ENCODE measurements at regions not wholly inside any gene's neighbourhood (a gene's known extent, or its start where the extent isn't known, plus 50 kb on each side); places are given as distances from the start of the nearest gene placed in this dataset.

DNA sequence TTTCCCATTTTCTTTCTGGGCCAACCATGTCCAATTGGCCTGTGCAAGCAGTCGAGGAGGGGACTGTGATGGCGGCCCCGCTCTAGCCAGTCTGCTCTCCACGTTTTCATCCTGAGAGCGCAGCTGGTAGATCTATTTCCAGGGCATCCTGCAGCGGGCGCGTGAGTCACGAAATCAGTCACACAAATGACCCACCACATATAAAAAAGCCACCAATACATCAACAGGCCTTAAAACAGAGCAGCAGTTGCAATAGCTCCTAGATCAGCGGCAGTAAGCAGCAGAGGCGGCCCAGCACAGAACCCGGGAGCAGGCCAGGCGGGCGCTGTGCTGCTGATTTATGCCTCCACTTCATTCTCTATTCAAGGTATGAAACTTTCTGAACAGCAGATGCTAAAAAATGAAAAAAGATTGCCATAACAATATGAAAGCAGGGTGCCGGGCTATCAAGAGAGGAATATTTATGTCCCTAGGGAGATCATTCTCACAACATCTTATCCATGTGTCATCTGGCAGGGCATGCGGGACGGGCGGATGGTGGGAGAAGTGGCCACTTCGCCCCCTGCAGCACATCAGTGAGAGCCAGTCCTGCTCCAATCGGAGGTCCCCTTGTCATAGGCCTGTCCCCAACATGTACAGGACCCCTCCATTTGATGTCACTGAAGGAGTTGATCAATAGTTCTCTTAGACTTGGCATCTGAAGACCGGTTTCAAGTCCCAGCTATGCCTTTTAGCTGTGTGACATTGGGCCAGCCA is 98.0 kb upstream of the GPR26 start:
- no peak overlapping the region for H3K4me3 Mint-ChIP-seq
- TF ChIP-seq, protein P1, sequence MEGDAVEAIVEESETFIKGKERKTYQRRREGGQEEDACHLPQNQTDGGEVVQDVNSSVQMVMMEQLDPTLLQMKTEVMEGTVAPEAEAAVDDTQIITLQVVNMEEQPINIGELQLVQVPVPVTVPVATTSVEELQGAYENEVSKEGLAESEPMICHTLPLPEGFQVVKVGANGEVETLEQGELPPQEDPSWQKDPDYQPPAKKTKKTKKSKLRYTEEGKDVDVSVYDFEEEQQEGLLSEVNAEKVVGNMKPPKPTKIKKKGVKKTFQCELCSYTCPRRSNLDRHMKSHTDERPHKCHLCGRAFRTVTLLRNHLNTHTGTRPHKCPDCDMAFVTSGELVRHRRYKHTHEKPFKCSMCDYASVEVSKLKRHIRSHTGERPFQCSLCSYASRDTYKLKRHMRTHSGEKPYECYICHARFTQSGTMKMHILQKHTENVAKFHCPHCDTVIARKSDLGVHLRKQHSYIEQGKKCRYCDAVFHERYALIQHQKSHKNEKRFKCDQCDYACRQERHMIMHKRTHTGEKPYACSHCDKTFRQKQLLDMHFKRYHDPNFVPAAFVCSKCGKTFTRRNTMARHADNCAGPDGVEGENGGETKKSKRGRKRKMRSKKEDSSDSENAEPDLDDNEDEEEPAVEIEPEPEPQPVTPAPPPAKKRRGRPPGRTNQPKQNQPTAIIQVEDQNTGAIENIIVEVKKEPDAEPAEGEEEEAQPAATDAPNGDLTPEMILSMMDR (conservative IDR thresholded peaks at IDR 0.05): no peak
- H2BK120ac ChIP-seq (ENCODE audit: low read depth, low read length, poor library complexity, severe bottlenecking): no peak overlapping the region
- H3K27ac ChIP-seq (ENCODE audit: insufficient read length, low read depth, low read length): no peak overlapping the region
- H3K79me1 ChIP-seq (ENCODE audit: insufficient read depth, low read depth, low read length, poor library complexity, severe bottlenecking): no peaks in the 10 kb centered on the region
- H3T11ph ChIP-seq (ENCODE audit: low read length): no peak overlapping the region
- H4K8ac ChIP-seq (replicated peaks; ENCODE audit: insufficient read length, low read depth, low read length): no peak overlapping the region
- no peak overlapping the region for H4K91ac ChIP-seq (ENCODE audit: insufficient read length, low read depth, low read length)
- DNase-seq: peak; percentile 13
- no peak overlapping the region for H2BK12ac ChIP-seq (ENCODE audit: insufficient read length, low read depth, low read length)
- peaks cover 2% of the 10 kb centered on the region; the same call in 1 of the 2 replicates for H3K27me3 ChIP-seq (ENCODE audit: insufficient read depth, low read length)
- no peaks in the 10 kb centered on the region for H3K9me3 Mint-ChIP-seq
- H3K79me2 ChIP-seq (ENCODE audit: insufficient read depth, low read length): no peaks in the 10 kb centered on the region
- no peaks in the 10 kb centered on the region for H4K20me1 ChIP-seq (ENCODE audit: control insufficient read depth, insufficient read depth, insufficient read length)
- H3K9ac ChIP-seq (ENCODE audit: extremely low read depth, insufficient read length, low read length): no peak overlapping the region
- no peaks in the 10 kb centered on the region for H3K23me2 ChIP-seq (ENCODE audit: insufficient read length, low read depth, low read length, poor library complexity, severe bottlenecking)
- H3K14ac ChIP-seq (ENCODE audit: insufficient read depth, low read length): no peak overlapping the region
- H2BK15ac ChIP-seq (ENCODE audit: low read depth, low read length): no peak overlapping the region
- no peak overlapping the region for H2AK5ac ChIP-seq (ENCODE audit: insufficient read length, low read length)
- H3K23ac ChIP-seq (ENCODE audit: insufficient read length, low read depth, low read length): no peak overlapping the region
- H3K4me1 Mint-ChIP-seq: peaks cover 9 to 23% of the 10 kb centered on the region in 2 experiments
- H3K27ac Mint-ChIP-seq: no peak overlapping the region
- whole genome bisulfite sequencing (ENCODE audit: extremely low coverage, insufficient read length, low lambda C conversion rate): no CpG with 5 or more reads among the region's 21 CpGs
- H3K4me1 ChIP-seq (ENCODE audit: insufficient read depth, low read length): no peaks in the 10 kb centered on the region
- H3K9me3 ChIP-seq (ENCODE audit: control insufficient read depth, low read depth, low read length): no peaks in the 10 kb centered on the region
- H2AFZ ChIP-seq (ENCODE audit: low read length): no peak overlapping the region
- no peak overlapping the region for H4K5ac ChIP-seq (ENCODE audit: insufficient read length, low read depth, low read length)
- no peaks in the 10 kb centered on the region; a peak in 1 of 7 replicates for H3K36me3 Mint-ChIP-seq (ENCODE audit: insufficient read depth in 1 of 3, low read depth in 3 of 3)
- H3K4me2 ChIP-seq (ENCODE audit: insufficient read depth, insufficient read length, low read length): no peak overlapping the region
- no peak overlapping the region for H2BK5ac ChIP-seq (ENCODE audit: insufficient read length, low read length)
- H3K18ac ChIP-seq (ENCODE audit: insufficient read length, low read depth, low read length): no peak overlapping the region
- H3K56ac ChIP-seq (ENCODE audit: insufficient read length, low read depth, low read length): no peak overlapping the region
- no peak overlapping the region for H3K4ac ChIP-seq (ENCODE audit: low read depth, low read length)
- H3K27me3 Mint-ChIP-seq (ENCODE audit: low read depth): peaks cover 15% of the 10 kb centered on the region
- H2BK20ac ChIP-seq (ENCODE audit: low read depth, low read length, poor library complexity, severe bottlenecking): no peak overlapping the region

All from H9 (cell line).